MM.1S (cell line): ENCODE measurements at regions not wholly inside any gene's neighbourhood (a gene's known extent, or its start where the extent isn't known, plus 50 kb on each side); places are given as distances from the start of the nearest gene placed in this dataset.

Source experiments
- DNase-seq: peaks from one replicate; pipeline ENCODE4 v3.0.0-alpha.2; 2015
- H2AFZ ChIP-seq: fragments of 300-600 bp; sonication (generic); 2 replicates; pipeline ENCODE4 v1.6.0; 2016; ENCODE audit warnings: antibody characterized with exemption, low read length
- H3F3A ChIP-seq: fragments of 300-600 bp; sonication (generic); 2 replicates; pipeline ENCODE4 v1.6.1; 2016; ENCODE audit warnings: mild to moderate bottlenecking, antibody characterized with exemption, low read length, moderate library complexity, mixed read lengths; ENCODE audit not compliant: insufficient read depth
- H3K27ac ChIP-seq: fragments of 300-600 bp; sonication (generic); 2 replicates; pipeline ENCODE4 v1.5.1; 2016; ENCODE audit warnings: mild to moderate bottlenecking, low read length
- H3K27me3 ChIP-seq: fragments of 300-600 bp; sonication (generic); replicated peaks from 2 replicates; pipeline ENCODE4 v1.6.0; 2016; ENCODE audit warnings: low read length; ENCODE audit not compliant: insufficient read depth
- H3K36me3 ChIP-seq: fragments of 300-600 bp; sonication (generic); replicated peaks from 2 replicates; pipeline ENCODE4 v1.6.1; 2016; ENCODE audit warnings: mild to moderate bottlenecking, low read length, mixed read lengths; ENCODE audit not compliant: insufficient read depth
- H3K4me1 ChIP-seq: fragments of 300-600 bp; sonication (generic); 2 replicates; pipeline ENCODE4 v1.6.1; 2016; ENCODE audit warnings: low read length, mixed read lengths
- H3K4me2 ChIP-seq: fragments of 300-600 bp; sonication (generic); 2 replicates; pipeline ENCODE4 v1.6.0; 2016; ENCODE audit warnings: low read depth, low read length
- H3K4me3 ChIP-seq: fragments of 300-600 bp; sonication (generic); 2 replicates; pipeline ENCODE4 v1.5.1; 2016; ENCODE audit warnings: low read length, mixed read lengths
- H3K79me2 ChIP-seq: fragments of 300-600 bp; sonication (generic); 2 replicates; pipeline ENCODE4 v1.6.1; 2016; ENCODE audit warnings: mixed run types, low read length, mixed read lengths
- H3K9ac ChIP-seq: fragments of 300-600 bp; sonication (generic); 2 replicates; pipeline ENCODE4 v1.6.1; 2016; ENCODE audit warnings: low read length, mixed read lengths
- H3K9me2 ChIP-seq: fragments of 300-600 bp; sonication (generic); replicated peaks from 2 replicates; pipeline ENCODE4 v1.6.1; 2016; ENCODE audit warnings: mild to moderate bottlenecking, low read length, mixed read lengths; ENCODE audit not compliant: insufficient read depth
- H3K9me3 ChIP-seq: fragments of 300-600 bp; sonication (generic); replicated peaks from 2 replicates; pipeline ENCODE4 v1.6.1; 2016; ENCODE audit warnings: mild to moderate bottlenecking, low read length, mixed read lengths; ENCODE audit not compliant: insufficient read depth
- H4K20me1 ChIP-seq: fragments of 300-600 bp; sonication (generic); 2 replicates; pipeline ENCODE4 v1.6.1; 2016; ENCODE audit warnings: mild to moderate bottlenecking, low read length, moderate library complexity, mixed read lengths; ENCODE audit not compliant: insufficient read depth
- CTCF ChIP-seq: fragments of 300-600 bp; sonication (generic); IDR thresholded peaks from 2 replicates; pipeline ENCODE4 v1.5.1; 2016; ENCODE audit warnings: antibody characterized with exemption, low read length, mixed read lengths
- EZH2 ChIP-seq: fragments of 300-600 bp; sonication (generic); optimal IDR thresholded peaks from 2 replicates; pipeline ENCODE3; 2017; ENCODE audit warnings: low read depth, mild to moderate bottlenecking, antibody characterized with exemption, low read length, mixed read lengths
- EZH2phosphoT487 ChIP-seq: fragments of 300-600 bp; sonication (generic); IDR thresholded peaks from 2 replicates; pipeline ENCODE4 v1.6.1; 2018; ENCODE audit warnings: antibody characterized with exemption, low read length

GRCh38 chr6:119476554-119476953 is 127.0 kb upstream of the MAN1A1 start:
- H3K36me3 ChIP-seq, result no peaks in the 10 kb centered on the region
- H4K20me1 ChIP-seq, result no peaks in the 10 kb centered on the region
- peak overlapping the region; percentile 51 for H3K4me3 ChIP-seq
- peaks cover 26% of the 10 kb centered on the region for H3K4me1 ChIP-seq
- H3K4me2 ChIP-seq, result peak overlapping the region; percentile 84
- H3K9me3 ChIP-seq, result no peaks in the 10 kb centered on the region
- no peak overlapping the region; the same call in 1 of the 2 replicates for H2AFZ ChIP-seq
- peak overlapping the region; percentile 83 for H3K27ac ChIP-seq
- peak overlapping the region; percentile 56; the same call in 1 of the 2 replicates for H3K9ac ChIP-seq
- no peaks in the 10 kb centered on the region for H3K79me2 ChIP-seq
- H3K9me2 ChIP-seq, result no peaks in the 10 kb centered on the region
- H3K27me3 ChIP-seq, result no peaks in the 10 kb centered on the region
- DNase-seq, result peak; percentile 87
- H3F3A ChIP-seq, result peaks cover 12% of the 10 kb centered on the region
- no peak for TF ChIP-seq EZH2

DNA sequence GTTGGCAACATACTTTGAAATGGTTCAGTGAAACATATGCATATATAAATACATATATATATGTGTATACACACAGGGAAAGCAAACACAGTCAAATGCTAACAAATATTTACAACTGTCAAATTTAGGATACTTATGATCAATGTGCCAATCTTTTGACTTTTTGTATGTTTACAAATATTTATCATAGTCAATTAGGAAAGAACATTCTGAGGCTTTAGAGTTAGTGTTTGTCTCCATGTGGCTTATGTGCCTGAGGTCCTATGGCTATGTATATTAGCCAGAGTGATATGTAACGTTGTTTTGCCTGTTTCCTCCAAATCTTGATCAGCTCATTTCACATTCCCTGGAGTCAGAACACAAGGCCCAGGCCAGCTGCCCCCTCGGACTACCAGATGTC is 126.5 kb upstream of the MAN1A1 start:
- no peaks in the 10 kb centered on the region for H3K9me3 ChIP-seq
- H3K4me3 ChIP-seq, result peak overlapping the region; percentile 51
- peaks cover 26% of the 10 kb centered on the region for H3K4me1 ChIP-seq
- H3K27ac ChIP-seq, result peak overlapping the region; percentile 83
- no peaks in the 10 kb centered on the region for H3K9me2 ChIP-seq
- H3K27me3 ChIP-seq, result no peaks in the 10 kb centered on the region
- H2AFZ ChIP-seq, result no peak overlapping the region; the same call in 1 of the 2 replicates
- peak overlapping the region; percentile 84 for H3K4me2 ChIP-seq
- H3K79me2 ChIP-seq, result no peaks in the 10 kb centered on the region
- TF ChIP-seq EZH2, result no peak
- H3K36me3 ChIP-seq, result no peaks in the 10 kb centered on the region
- H3F3A ChIP-seq, result peaks cover 12% of the 10 kb centered on the region
- peak overlapping the region; percentile 56; the same call in 1 of the 2 replicates for H3K9ac ChIP-seq
- no peak for DNase-seq
- H4K20me1 ChIP-seq, result no peaks in the 10 kb centered on the region

- Histone ChIP-seq H3K27ac (no peak overlapping the region), H3K27me3 (no peaks in the 10 kb centered on the region), H3K9me2 (no peaks in the 10 kb centered on the region), H3K4me2 (no peak overlapping the region), H3K9me3 (no peaks in the 10 kb centered on the region), H3K4me3 (no peak overlapping the region), H3K9ac (no peak overlapping the region), H3K36me3 (no peaks in the 10 kb centered on the region), H3K4me1 (peaks cover 26% of the 10 kb centered on the region), H4K20me1 (no peaks in the 10 kb centered on the region), H2AFZ (no peak overlapping the region), H3F3A (peaks cover 3% of the 10 kb centered on the region; the same call in 1 of the 2 replicates), H3K79me2 (no peaks in the 10 kb centered on the region)
- DNase-seq, result no peak
- no peak for TF ChIP-seq CTCF
These were observed 121.5 kb upstream of the MAN1A1 start for GRCh38 chr6:119470893-119471542.

DNA sequence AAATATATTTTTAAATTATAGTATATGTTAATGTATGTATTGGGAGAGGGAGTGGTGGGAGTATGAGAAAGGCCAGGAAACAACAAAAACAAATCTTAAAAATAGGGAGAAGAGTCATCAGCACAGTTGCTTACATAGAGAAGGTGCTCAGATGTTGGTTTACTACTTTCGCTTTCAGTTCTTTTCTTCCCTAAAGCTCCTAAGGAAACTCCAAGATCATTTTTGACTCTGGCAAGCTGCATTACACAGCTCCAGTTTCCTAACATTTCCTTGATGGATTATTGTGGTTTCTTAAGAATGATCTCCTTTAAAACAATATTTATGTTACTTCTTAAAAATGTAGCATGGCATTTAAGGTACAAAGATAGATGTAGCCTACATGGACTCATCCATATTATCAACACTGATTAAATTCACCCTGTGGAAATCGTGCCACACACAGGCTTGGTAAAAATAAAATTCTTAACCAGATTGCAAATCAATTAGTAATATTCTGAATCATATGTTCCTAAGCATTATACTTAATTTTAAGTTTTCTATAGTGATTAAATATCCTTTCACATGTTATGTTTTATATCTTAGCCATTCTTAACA is 118.0 kb upstream of the MAN1A1 start:
- H3K4me2 ChIP-seq, result peak overlapping the region; percentile 64; the same call in 1 of the 2 replicates
- no peaks in the 10 kb centered on the region for H3K9me3 ChIP-seq
- peaks cover 16% of the 10 kb centered on the region for H3F3A ChIP-seq
- H3K4me3 ChIP-seq, result peak overlapping the region; percentile 23; the same call in 1 of the 2 replicates
- H3K9me2 ChIP-seq, result no peaks in the 10 kb centered on the region
- no peaks in the 10 kb centered on the region for H3K27me3 ChIP-seq
- H3K4me1 ChIP-seq, result peaks cover 40% of the 10 kb centered on the region
- TF ChIP-seq EZH2phosphoT487 (no peak), EZH2 (no peak), CTCF (no peak)
- H3K36me3 ChIP-seq, result no peaks in the 10 kb centered on the region
- no peak overlapping the region; the same call in 1 of the 2 replicates for H2AFZ ChIP-seq
- H3K27ac ChIP-seq, result no peak overlapping the region
- H4K20me1 ChIP-seq, result no peaks in the 10 kb centered on the region
- peak; percentile 40 for DNase-seq
- no peaks in the 10 kb centered on the region for H3K79me2 ChIP-seq
- peak overlapping the region; percentile 4; the same call in 1 of the 2 replicates for H3K9ac ChIP-seq
